HUDEP-2 (cell line): ENCODE measurements at regions not wholly inside any gene's neighbourhood (a gene's known extent, or its start where the extent isn't known, plus 50 kb on each side); places are given as distances from the start of the nearest gene placed in this dataset.

Source experiments
- DNase-seq, 76 experiments: peaks; one replicate each; lab custom pipeline; 2025; ENCODE audit not compliant: unreplicated experiment in 76 of 76; lab: John Stamatoyannopoulos, UW

- no peak for DNase-seq
These were observed 153.9 kb upstream of the PCBD1 start for GRCh38 chr10:71042216-71042615.

GRCh38 chr10:71042699-71043098 lies 154.3 kb upstream of the PCBD1 start:
- DNase-seq, result no peak

DNA sequence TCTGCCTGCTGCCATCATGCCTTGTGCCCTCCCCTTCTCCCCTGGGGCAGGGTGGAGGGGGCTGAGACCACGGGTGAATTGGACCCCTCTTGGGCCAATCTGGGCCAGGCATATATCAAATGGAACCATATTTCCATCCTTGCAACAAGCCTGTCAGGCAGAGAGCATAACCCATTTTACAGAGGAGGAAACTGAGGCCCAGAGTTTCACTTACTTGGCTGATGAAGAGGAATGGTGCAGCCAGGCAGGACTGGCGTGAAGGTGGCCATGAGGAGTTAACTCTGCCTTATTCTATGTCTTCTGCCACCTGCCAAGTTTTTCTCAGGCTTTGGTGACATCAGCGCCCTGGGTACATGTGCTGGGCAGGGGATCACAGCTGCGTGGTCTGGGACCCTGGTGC lies 155.5 kb upstream of the PCBD1 start:
- no peak for DNase-seq

DNA sequence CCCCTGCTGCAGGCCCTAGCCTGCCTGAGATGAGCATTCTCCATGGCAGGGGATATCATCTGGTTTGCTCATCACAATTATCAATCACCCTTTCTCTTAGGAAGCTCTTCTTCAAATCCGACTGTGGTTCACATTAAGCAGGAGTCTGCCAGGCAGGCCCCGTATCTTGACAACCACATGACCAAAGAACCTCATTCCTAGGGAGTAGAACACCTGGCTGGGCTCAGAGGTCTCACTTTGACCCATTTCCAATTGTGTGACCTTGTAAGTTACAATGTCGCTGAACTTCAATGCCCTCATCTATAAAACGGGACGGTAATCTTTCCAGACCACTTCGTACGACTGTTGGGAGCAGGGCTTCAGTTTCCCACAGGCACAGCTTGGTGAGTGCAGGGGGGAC lies 156.4 kb upstream of the PCBD1 start:
- DNase-seq, result no peak

GRCh38 chr10:71045204-71045809 lies 156.9 kb upstream of the PCBD1 start:
- DNase-seq, result no peak

- no peak for DNase-seq
These were observed 157.6 kb upstream of the PCBD1 start for GRCh38 chr10:71045936-71046335.

DNA sequence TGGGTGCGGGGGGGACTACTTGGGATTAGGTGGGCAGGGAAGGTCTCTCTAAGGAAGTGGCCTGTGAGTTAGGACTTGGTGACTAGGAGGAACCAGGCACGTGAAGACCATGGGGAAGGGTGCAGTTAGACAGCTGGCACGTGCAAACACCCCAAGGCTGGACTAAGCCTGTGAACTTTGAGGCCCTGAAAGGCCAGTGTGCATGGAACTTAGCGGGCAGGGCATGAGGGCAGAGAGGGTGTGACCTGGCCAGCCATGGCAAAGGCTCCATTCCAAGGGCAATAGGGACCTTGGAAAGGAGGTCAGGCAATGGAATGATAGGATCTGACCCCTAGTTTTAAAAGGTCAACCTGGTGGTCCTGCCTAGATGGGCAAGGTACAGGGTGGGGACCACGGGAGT lies 158.4 kb upstream of the PCBD1 start:
- no peak for DNase-seq

DNA sequence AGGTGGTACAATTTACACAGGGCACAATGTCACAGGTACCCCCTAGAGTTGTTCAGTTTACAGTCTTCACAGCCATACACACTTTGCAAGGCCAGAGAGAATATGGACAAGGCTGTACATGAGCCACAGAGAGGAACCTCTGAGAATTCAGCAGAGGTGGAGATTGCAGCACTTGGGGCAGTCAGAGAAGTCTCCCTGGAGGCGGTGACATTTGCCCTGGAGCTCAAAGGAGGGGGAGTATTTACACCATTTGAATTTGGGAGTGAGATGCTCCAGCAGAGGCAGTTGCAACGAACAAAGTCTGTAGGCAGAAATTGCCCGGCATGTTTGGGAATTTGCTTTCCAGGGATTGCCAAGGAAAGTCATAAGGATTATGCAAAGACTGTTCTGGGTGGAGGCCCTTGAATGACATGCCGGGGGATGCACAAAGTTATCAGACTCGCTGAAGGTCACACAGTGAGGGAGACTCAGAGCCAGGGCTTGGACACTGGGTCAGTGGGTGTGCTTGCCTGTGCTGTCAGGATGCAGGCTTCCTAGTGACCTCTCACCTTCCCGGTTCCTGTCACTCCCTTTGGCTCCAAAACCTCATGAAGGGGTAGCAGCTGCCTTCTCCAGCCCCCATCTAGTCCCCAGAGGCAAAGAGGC lies 160.7 kb upstream of the PCBD1 start:
- no peak for DNase-seq

DNA sequence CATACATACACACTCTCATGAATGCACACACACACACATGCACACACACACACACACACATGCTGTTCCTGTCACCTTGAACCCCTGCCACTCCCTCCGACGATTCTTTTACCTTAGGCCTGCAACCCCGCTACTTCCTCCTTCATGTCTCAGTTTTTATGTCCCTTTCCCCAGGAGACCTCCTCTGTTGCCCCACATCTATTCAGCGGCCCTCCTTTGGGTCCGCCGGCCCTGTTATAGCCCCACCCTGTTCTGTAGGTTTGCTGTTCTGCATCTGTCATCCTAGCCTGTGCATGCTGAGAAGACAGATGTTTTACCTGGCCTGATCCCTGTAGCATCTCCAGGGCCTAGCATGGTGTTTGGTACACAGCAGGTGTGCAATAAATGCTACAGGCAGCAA lies 161.6 kb upstream of the PCBD1 start:
- no peak for DNase-seq

DNA sequence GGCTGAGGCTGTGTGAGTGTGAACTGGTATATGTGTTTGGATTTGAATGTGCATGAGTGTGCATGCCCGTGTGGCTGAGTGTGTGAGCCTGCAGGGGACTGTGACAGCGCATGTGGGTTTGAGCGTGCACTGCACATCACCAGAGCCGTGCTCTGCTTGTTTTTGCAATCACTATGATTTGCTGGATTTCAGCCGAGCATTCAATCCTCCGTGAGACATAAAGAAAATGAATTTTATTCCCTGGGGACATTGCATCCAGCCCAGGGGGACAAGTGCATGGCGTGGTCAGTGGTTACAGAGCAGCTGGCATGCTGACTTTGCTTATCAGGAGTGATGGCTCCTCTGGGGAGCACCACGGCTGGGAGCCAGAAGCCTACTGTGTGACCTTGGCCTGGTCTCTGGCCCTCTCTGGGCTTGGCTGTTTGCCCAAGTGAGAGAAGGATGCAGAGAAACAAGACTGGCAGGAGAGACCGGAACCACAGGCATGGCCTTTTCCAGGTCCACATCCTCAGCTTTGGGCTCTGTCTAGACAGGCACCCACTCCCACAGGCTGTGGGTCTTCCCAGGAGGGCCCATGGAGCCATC lies 160.2 kb upstream of the UNC5B start:
- no peak for DNase-seq

DNA sequence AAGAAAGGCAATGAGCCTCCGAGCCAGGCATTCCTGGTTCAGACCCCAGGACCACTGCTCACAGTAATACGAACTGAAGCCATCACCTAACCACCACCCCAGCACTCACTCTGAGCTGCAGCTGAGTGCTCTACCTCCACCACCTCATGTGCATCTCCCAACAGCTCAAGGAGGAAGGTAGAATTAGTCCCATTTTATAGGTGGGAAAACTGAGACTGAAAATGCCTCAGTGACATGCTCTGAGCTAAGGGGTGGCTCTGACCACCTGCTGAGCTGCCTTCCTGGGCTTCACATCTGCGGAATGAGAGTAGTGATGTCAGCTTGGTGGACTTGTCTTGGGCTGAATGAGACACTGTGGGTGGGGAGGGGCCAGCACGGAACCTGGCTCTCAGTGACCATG lies 159.7 kb upstream of the UNC5B start:
- DNase-seq, result no peak

- DNase-seq, result peak in 1 of 76 experiments; percentile 6
These were observed 159.0 kb upstream of the UNC5B start for GRCh38 chr10:71053169-71053895.

DNA sequence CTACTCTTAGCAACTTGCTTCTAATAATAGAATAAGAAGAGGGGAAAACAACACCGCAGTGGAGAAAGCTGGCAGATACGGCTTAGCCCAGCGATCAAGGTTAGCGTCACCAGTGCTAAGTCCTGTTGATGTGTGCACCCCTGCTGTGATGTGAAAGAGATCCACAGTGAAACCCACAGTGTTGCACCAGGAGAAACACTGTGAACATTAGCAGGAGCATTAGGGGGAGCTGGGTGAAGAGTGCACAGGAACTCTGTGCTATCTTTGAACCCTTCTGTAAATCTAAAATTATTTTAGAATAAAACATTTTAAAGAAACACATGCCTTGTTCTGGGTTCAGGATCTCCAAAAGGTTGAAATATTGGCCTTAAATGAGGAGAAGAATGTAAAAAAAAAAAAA lies 154.1 kb upstream of the UNC5B start:
- DNase-seq, result no peak

DNA sequence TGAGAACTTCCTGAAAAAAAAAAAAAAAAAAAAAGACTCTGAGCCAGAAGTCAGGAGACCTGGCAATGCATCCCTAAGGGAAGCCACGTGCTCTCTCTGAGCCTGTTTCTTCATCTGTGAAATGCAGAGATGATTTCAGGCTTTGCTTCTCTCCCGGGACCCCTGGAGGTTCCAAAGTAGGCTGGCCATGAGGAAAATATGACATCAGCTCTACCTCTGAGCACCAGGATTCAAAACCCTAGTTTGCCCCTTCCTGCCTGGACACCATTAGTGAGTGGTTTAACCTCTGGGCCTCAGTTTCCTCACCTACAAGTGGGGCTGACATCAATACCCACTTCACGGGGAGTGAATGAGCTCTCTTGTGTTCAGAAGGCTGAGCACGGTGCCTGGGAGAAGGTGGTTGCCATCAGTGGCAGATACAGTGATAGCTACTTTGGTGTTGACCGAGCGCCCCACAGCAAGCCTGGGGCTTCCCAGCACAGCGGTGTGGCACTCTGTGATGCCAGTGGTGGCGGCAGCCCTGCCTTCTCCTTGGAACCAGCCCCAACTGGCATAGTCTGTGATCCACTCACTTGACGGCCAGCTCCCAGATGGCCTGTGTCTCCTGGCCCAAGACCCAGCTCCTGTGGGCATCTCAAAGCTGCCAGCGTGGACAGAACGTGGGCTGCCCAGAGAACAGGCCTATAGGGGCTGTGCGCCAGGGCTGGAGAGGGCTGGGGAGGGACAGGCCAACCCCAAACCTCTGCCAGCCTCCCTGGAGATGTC lies 153.1 kb upstream of the UNC5B start:
- no peak for DNase-seq

DNA sequence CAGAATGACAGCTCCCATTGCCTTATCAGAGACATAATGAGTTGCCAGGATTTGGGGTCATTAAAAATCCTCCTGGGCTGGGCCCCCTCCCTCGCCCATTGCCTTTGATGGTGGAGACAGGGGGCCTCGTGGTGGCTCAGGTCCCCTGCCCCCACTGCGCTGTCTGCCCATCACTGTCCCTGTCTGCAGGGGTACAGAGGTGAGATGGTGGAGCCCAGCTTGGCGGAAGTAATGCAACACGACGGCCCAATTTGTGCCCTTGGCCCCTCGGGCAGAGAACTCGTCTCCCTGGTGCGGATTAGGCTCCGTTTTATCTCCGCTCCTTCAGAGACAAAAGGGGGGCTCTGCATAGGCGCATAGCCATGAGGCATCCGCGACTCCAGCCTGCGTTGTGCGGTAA lies 152.4 kb upstream of the UNC5B start:
- DNase-seq, result no peak

DNA sequence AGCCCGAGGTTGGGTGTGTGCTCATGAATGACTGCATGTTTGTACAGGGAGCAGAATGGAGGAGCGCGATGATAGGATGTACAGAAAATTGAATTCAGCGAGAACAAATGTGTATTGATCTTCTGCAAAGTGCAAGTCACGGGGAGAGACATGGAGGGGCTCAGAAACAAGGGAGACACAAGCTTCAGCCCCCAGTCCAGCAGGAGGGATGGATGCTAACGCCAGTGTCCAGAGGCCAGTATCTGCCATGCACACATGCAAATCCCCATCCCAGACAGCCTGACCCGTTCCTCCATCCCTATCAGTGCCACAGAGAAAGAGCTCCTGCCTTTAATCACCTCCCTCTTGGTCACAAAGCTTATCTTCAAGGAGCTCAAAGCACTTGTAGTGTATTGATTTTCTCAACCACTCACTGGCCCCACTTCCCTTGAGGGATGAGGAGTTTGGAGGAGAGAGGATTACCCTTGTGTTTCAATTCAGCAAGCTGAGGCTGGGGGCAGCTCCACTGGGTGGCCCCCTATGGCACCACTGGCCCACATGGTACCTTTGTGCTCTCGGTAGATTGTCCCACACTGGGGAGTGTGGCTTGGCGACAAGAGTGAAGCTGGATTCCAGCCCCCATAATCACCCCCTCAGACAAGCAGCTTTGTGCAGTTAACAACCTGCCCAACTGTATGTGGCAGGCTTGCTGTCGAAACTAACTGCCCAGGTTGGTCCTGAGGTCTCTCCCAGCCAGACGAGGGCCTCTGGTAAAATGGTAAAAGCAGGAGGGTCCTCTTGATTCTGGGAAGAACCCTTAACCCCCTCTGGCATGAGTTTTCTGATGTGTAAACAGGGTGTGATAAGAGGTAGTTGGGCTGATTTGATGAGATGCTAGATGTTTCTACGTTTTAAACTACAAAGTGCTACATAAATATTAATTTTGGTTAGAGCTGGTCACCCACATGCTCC lies 151.6 kb upstream of the UNC5B start:
- DNase-seq, result no peak

- no peak for DNase-seq
These were observed 150.9 kb upstream of the UNC5B start for GRCh38 chr10:71061472-71061871.

DNA sequence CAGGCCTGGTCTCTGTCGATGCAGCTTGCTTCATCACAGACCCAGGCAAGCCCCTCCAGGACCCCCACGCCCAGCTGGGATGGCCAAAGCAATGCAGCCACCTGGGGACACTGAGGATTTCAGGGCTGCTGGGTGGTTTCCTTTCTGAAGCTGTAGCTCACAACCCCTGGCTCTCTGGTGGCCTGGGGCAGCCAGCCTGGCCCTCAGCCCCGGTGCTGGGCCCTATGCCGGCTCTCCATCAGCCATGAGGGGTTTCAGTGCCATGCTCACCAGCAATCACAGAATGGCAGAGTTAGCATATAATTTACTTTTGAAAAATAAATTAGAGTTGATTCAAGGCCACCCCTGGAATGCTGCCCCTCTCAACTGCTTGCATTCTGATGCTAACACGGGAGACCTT lies 150.2 kb upstream of the UNC5B start:
- no peak for DNase-seq

- DNase-seq, result no peak
These were observed 149.0 kb upstream of the UNC5B start for GRCh38 chr10:71063401-71063800.
